CD4-positive, alpha-beta T cell treated with Interleukin-17A for 1 hour (primary cell): ENCODE measurements at regions not wholly inside any gene's neighbourhood (a gene's known extent, or its start where the extent isn't known, plus 50 kb on each side); places are given as distances from the start of the nearest gene placed in this dataset.
"Not testable (repeated sequence)": the region's sequence is repeated elsewhere in the genome, so short reads cannot be mapped to it uniquely, and the experiment has no call there.

Experiments
- DNase-seq: peaks from one replicate; pipeline ENCODE4 v3.0.0-alpha.2; 2020

DNA sequence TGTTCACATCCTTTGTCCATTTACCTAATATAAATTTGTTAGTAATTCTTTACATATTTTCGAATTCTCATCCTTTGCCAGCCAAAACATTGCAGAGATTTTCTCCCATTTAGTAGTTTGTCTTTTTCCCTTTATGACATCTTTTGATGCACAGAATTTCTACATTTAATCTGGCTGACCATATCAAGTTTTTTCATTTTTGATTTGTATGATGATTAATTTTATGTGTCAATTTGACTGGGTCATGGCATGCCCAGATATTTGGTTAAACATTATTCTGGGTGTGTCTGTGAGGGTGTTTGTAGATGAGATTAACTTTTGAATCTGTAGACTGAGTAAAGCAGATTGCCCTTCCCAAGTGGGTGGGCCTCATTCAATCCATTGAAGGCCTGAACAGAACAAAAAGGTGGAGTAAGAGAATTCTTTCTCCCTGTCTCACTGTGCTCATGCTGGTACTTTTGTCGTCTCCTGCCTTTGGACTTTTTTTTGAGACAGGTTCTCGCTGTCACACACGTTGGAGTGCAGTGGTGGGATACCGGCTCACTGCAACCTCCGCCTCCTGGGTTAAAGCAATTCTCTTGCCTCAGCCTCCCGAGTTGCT is 72.1 kb upstream of the EPB41L1 start:
- DNase-seq: no peak

DNA sequence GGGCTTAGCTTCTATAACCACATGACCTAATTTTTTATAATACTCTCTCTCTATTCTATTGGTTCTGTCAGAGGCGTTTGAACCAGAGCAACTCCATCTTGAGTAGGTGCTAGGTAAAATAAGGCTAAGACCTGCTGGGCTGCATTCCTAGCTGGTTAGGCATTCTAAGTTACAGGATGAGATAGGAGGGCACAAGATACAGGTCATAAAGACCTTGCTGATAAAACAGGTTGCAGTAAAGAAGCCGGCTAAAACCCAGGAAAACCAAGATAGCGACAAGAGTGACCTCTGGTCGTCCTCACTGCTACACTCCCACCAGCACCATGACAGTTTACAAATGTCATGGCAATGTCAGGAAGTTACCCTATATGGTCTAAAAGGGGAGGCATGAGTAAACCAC is 71.3 kb upstream of the EPB41L1 start:
- DNase-seq: not testable (repeated sequence)

DNA sequence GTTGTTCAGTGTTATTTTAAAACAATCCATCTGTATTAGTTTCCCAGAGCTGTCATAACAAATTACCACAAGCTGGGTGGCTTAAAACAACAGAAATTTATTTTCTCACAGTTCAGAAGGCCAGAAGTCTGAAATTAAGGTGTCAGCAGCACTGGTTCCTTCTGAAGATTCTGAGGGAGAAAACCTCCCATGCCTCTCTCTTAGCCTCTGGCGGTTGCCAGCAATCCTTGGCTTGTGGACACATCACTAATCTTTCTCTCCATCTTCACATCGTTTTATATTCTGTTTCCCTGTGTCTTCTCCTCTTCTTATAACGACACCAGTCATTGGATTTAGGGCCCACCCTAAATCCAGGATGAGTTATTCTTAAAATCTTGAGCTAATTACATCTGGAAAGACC is 70.2 kb upstream of the EPB41L1 start:
- no peak for DNase-seq

DNA sequence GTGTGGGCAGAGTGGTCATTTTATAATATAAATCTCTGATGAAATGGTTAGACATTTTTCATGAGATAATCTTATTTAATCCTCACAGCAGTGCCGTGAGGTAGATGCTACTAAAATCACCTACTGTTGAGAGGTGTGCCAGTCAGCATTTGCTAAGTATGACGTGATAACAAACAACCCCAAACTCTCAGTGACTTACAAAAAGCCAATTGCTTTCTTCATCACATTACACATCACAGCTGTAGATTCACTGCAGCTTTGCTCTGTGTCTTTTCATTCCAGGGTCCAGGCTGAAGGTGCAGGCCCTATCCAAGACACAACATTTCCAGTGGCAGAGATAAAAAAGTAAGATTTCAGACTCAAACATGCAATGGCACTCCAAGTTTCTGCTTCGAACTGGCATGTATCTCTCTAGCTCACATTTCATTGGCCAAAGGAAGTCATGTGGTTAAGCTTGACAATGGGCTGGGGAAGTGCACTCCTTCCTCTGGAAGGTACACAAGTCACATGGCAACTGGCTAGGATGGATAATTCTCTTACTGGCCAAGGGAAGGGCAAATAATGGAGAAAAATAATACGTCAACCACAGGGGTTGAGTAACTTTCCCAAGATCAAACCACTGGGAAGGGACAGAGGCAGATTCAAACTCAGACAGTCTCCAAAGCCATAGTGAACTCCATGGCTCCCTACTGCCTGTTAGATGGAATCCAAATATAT is 69.5 kb upstream of the EPB41L1 start:
- no peak for DNase-seq

DNA sequence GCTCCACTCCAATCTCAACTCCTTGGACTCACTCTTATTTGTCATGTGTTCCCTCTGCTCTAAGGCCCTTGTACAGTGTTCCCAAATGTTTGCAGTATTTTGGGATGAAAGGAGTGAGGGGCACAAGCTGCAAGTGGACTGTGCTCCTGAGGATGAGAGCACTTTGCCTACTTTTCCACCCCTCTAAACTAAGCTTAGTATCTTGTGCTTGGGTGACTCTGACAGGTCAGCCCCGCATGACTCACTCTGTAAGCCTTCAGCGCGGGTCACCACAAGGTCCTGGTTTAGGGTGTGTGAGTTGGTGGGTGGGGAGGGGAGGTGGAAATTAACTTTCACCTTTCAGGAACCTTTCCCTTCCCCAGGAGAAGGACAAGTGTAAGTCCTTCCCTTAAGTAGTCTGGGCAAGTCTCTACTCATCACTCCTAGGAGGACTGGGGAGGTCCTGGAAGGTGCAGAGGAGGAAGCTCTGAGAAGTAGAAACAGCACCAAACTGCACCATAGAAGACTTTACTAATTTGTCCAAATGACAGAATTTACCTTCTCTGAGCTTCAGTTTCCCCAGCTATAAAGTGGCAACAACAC is 68.8 kb upstream of the EPB41L1 start:
- no peak for DNase-seq

DNA sequence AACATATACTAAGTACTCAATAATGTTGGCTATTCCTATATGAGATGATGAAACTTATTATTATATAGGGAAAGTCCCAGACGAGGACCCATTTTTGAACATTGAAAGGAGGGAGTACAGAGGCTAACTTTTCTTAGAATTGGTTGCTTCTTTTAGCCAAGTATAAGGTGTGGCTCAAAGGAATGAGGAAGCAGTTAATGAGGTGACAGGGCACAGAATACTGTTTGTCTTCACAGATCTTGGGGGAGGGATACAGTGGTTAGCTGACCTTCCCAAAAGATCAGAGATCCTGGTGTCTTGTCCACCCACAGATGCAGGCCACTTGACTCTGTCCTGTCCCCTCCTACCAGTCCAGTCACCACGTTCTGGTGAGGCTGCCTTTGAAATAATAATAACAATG is 67.8 kb upstream of the EPB41L1 start:
- no peak for DNase-seq

DNA sequence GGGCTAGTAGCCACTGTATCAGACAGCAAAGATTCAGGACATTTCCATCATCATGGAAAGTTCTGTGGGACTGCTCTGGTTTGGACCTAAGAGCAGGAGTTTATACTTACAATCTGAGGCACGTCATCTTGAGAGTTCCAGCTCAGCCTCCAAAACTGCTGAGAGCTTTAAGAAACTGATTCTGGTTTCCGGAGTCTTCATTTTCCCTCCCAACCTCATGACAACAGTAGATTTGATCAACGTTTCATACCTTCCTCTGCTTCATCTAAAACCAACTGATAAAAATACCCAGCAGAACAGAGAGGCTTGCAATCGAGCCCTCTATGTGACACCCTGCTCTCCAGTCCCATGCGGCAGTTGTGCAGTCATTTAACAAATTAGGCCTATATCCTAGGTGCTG is 64.3 kb upstream of the EPB41L1 start:
- no peak for DNase-seq

DNA sequence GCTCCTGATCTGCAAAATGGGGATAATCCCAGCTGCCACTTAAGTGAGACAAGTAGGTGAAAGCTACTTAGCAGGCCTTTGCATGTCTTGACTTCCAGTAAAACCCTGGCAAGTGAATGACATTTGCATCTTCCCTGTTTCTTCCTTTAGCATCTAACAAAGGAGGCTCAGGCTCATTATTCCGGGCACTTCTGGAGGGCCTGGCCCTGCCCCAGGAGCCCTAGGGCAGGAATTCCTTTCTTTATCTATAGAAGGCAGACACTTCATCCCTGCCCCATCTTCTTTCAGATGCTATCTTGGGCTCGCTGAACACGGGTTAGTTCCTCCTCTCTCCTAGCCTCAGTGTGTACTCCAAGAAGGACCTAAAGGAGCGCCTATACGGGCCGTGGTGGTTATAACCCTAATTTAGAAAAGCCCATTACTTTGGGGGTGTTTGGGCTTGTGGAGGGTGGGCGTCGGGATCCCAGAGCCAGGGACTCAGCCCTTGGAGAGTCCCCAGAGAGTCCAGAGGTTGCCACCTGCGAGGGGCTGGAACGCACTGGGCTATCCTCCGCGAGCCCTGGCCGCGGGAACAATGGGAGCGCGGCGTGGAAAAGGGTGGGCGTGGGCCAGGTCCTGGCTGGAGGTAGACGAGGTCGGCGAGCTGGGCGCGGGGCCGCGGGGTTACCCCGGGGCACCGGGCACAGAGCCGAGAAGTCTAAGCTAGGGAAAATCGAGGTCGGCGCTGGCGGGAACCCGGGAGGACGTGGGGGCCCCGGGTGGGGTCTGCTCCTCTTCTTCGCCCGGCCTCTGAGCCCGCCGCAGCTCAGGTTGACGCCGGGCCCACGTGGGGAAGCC is 62.8 kb upstream of the EPB41L1 start:
- no peak for DNase-seq

DNA sequence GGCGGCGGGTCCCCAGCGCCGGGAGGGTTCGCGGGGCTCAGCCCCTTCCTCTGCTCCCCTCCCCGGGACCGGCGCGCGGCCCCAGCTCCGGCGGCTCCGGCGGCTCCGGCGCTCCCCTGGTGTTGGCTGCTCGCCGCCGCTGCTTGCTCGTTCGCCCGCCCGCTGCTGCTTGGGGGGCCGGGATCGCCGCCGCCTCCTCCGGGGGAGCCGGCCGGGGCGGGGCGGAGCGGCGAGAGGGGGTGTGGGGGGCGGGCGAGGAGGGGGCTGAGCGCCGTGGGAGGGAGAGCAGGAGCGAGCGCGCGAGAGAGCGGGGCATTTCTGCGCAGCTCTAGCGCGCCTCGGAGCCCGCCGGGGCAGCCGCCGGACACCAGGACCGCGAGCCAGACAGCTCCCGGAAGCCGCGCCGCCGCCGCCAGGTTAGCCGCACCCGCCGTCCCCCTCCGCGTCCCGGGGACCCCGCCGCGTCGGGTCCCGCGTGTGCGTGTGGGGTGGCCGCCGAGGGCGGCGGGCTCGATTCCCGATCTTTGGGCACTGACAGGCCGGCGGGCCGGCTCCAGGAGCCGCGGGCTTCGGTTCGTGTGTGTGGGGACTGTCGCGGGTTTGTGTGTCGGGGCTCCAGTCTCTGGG is 62.0 kb upstream of the EPB41L1 start:
- no peak for DNase-seq

DNA sequence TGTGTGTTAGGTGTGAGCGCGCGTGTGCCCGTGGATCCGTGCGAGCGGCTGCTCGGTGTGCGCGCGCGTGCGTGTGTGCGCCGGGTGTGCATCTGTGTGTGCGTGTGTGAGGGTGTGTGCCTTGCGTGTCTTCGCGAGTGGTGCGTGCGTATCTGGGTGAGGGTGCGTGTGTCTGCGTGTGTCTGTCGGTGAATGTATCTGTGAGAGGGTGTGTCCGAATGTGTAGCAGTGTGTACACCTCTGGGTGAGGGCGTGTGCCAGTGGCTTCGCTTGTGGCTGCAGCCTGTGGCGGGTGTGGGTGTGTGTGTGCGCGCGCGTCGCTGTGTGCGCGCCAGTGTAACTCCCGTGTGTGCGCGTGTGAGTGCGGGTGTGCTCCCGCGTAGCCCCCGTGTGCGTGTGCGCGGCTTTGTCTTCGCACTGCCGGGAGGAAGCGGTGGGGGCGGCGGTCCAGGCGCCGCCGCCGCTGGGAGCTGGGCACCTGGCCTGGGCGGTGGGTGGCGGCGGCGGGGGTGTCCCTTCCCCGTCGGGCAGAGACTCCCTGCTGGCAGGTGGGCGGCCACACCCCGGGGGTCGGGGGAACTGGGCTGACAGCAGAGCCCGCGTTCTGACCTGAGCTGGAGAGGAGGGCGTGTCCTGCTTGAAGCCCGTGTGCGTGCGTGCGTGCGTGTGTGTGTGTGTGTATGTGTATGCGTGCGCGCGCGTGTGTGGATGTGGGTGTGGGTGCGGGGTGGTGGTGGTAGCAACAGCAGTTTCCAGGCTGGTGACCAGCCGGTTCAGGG is 61.3 kb upstream of the EPB41L1 start:
- DNase-seq: peak; percentile 27

DNA sequence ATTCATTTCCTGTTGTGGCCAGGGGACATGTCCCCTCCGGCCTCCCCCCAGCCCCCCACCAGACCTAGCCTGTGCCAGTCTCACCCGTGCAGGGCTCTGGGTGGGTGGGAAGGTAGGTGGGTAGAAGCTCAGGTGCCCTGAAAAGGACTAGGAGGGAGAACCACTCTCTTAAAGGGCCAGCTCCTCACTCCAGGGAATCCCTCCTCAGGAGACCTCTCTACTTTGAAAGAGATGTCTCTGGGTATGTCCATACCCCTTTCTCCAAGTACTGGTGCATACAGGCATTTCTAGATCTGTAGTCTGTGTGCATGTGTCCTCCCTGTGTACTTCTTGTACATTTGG is 60.8 kb upstream of the EPB41L1 start:
- DNase-seq: no peak

DNA sequence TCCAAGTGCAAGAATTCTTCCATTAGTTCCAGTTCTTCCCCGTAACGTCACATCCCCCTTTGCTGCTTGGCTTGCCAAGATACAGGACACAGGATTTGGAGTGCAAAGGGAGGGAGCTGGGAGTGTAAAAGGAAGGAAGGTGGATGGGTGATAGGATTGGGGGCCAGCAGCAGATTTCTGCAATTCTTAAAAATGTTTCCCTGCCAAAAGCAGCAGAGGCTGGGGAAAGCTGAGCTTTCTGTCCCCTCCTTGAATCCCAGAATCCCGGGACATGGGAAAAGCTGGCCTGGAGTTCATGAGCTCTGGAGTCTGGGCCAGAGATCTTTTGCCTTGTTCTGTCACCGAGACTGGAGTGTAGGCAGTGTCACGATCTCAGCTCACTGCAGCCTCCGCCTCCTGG is 60.0 kb upstream of the EPB41L1 start:
- no peak for DNase-seq

DNA sequence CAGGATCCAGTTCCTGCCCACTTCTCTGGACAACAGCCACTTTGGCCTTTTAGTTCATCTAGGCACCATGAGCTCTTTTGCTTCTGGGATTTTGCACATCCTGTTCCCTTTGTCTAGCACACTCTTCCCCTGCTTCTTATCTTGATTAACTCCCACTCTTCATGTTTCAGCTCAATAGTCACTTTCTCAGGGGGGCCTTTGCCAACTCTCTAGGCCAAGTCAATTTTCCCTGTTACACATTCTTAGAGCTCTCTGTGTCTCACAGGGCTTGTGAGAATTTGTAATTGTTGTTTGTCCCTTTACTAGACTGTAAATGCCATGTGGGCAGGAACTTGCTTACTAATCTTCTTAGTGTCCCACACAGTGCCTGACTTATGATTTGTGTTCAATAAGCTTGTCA is 58.1 kb upstream of the EPB41L1 start:
- DNase-seq: no peak

DNA sequence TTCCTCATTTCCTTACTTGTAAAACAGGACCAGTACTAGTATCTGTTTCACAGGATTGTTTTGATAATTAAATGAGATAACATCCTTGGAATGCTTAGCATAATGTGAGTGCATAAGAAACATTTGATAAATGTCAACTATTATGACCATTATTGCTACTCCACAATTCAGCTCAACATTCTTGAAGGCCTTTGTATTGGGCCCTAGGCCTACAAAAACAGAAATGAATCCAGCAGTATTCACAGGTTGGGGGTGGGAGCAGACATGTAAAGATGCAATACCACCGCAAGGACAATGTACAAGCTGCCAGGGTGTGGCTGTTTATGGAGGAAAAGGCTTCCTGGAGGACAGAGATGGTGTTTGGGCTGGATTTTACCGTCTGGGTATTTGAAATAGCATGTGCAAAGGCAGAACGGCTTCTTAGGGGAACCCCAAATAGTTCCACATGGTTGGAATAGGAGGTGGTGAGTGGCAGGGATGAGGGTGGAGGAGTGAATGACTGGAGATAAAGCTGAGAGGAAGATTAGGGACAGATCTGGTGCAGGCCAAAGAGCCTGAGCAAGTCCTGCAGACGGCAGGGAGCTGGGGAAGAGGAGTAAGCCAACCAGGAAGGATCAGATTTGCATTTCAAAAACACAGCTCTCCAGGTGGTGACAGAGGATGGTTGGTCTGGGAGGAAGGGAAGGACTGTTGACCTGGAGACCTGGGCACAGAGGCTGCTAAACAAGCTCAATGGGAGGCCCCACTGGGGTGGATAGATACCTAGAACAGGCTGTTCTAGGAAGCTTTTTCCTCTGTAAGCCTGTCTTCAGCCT is 57.0 kb upstream of the EPB41L1 start:
- no peak for DNase-seq

DNA sequence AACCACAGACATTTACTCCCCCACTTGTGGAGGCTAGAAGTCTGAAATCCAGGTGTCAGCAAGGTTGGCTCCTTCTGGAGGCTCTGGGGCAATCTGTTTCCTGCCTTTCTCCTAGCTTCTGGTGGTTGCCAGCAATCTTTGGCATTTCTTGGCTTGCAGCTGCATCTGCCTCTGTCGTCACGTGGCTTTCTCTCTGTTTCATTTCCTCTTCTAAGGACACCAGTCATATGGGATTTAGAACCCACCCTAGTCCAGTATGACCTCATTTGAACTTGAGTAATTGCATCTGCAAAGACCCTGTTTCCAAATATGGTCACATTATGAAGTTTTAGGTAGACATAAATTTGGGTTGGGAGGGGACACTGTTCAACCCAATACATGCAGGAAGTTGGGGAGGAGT is 56.2 kb upstream of the EPB41L1 start:
- DNase-seq: no peak

DNA sequence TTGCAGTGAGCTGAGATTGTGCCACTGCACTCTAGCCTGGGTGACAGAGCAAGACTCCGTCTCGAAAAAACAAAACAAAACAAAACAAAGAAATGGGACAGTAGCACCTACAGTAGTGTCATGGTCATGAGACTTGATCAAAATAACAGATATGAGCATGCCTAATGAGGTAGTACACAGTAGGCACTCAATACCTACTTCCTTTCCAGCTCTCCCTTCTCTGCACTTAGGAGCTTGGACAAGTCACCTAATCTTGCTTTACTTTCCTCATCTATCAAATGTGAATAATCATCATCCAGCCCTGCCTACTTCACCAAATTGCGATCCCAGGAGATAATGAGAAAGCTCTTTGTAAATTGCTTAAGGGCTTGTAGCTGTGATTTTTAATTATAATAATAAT is 55.4 kb upstream of the EPB41L1 start:
- no peak for DNase-seq

DNA sequence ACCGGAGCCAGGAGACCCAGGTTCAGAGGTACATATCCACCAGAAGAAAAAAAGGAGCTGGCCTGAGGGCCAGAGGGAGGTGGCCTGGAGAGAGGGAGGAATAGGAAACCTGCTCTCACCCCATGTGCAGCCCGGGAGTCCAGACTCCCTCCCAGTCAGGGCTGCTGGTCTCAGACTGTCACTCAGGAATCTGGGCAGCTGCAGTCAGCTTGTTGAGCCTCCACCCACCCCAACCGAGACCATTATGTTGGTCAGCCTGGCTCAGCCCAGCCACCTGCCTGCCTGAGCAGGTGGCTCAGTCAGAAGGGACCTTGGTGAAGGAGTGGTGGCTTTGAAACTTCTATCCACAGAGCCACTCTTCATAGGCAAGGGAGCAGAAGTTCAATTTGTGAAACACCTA is 53.3 kb upstream of the EPB41L1 start:
- no peak for DNase-seq

DNA sequence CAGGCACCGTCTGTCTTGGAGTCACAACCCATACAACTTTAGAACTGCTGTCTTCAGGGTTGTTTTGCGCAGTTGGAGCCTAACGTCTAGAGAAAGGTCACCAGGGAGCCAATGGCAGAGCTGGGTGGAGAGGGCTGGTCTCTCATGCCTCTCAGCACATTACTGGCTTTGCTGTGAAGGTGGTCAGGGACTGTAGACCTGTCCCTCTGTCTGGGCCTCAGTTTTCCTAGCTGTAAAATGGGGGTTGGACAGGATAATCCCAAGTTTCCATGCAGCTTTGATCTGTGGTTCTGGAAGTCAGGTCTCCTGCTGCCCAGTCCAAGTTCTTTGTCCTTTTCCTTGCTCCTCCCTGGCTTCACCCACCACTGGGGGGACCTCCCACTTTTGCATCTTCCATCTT is 52.2 kb upstream of the EPB41L1 start:
- no peak for DNase-seq

DNA sequence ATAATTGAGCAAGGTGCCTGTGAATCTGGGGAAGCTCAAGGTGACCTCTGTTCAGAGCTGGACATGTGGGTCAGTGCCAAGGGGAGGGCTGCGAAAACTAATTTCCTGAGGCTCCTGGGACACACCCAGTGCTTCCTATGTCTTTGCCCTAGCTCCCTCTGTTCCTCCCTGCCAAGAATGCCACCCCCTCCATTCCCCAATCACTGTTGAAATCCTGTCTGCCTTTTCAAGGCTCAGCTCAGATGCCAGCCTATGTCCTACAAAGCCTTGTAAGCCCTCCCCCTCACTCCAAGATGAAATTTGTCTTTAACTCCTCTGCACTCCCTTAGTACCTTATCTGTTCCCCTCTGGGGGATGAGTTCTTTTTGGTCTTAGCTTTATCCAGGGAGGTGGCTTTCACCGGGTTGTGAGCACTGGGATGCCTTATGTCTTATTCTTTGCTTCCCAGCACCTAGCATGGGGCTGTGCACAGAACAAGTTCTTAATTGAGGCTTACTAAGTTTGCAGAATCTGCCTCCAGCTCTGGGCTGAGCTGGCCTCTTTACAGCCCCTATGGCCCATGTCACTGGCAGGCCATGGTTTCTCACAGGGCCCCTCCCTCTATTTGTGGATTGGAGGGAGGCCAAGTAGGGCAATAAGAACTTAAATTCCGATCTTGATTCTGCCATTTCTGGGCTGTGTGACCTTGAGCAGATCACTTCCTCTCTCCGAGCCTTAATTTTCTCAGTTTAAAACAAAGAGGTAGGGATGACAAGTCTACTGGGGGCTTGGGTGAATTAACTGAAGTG is 51.5 kb upstream of the EPB41L1 start:
- no peak for DNase-seq

DNA sequence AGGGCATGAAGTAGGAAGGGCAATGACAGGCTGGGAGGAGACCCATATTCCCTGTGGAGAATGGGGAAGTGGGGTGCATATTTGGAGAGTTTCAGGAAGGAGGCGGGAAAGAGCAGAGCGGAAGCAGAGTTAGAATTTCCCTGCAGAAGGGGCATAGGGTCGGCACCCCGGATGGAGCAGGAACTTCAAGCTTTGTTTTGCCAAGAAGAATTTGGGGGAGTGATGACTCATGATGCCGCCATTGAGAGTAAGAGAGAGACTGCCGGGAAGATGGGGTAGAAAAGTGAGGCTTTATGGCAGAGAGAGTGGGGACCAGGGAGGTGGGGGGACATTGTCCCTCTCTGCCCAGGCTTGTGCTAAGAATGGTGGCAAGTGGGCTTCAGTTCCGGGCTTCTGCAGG is 50.3 kb upstream of the EPB41L1 start:
- no peak for DNase-seq
